ENCODE measurements at regions not wholly inside any gene's neighbourhood (a gene's known extent, or its start where the extent isn't known, plus 50 kb on each side); places are given as distances from the start of the nearest gene placed in this dataset.

DNA sequence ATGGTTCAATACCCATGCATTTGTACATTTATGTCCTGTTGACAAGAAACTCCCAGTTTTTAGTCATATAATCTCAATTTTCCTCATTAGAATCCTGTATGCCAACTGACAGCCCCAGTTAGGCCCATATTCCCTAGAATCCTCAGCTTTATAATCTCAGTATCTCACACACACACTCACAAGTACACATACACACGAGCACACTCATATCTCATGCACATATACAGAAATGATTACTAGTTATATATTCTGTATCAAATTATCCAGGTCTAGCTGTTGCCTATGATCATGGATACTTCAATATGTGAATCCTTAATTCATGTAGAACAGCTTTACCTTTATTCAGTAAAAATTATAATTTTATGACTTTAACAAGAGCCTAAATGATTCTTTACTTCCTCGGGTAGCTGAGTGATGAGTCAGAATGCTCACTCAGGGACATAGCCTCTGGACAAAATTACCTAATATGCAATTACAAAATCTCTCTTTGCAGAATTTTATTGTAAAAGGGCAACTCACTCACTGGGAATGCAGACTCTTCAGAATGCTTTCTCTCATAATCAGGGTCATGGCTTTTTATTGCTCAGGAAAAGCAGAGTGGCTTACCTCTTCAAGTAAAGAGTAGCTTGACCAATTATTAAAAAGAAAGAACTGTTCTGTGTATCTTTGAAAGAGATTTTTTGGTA is 193.6 kb upstream of the PIK3C3 start:
- no peak for TF ChIP-seq POLR2A (IDR thresholded peaks at IDR 0.05)
- TF ChIP-seq, protein P1, sequence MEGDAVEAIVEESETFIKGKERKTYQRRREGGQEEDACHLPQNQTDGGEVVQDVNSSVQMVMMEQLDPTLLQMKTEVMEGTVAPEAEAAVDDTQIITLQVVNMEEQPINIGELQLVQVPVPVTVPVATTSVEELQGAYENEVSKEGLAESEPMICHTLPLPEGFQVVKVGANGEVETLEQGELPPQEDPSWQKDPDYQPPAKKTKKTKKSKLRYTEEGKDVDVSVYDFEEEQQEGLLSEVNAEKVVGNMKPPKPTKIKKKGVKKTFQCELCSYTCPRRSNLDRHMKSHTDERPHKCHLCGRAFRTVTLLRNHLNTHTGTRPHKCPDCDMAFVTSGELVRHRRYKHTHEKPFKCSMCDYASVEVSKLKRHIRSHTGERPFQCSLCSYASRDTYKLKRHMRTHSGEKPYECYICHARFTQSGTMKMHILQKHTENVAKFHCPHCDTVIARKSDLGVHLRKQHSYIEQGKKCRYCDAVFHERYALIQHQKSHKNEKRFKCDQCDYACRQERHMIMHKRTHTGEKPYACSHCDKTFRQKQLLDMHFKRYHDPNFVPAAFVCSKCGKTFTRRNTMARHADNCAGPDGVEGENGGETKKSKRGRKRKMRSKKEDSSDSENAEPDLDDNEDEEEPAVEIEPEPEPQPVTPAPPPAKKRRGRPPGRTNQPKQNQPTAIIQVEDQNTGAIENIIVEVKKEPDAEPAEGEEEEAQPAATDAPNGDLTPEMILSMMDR (IDR thresholded peaks at IDR 0.05), result no peak
